ENCODE measurements at regions not wholly inside any gene's neighbourhood (a gene's known extent, or its start where the extent isn't known, plus 50 kb on each side); places are given as distances from the start of the nearest gene placed in this dataset.

GRCh38 chr13:103715335-103715734 lies 649.1 kb upstream of the SLC10A2 start:
- Histone ChIP-seq H3K27me3 (no peaks in the 10 kb centered on the region), H3K4me3 (no peak overlapping the region), H3K36me3 (replicated peaks in 1 of 2) (no peaks in the 10 kb centered on the region), H3K9me3 (replicated peaks in 1 of 3) (no peaks in the 10 kb centered on the region), H3K4me1 (replicated peaks in 1 of 2) (no peaks in the 10 kb centered on the region), H3K27ac (no peak overlapping the region)
- 82 to 92% (median 84%) methylated on average over 5 of the region's 5 CpGs for WGBS, 4 donors
- intact Hi-C loops (cut with DNase I), result no loop called here
- TF ChIP-seq POLR2A (IDR thresholded peaks at IDR 0.05) (no peak), CTCF (IDR thresholded peaks at IDR 0.05) (no peak)
- no peak for DNase-seq

- no peak for DNase-seq
- Histone ChIP-seq H3K36me3 (replicated peaks in 1 of 2) (no peaks in the 10 kb centered on the region), H3K27ac (no peak overlapping the region), H3K9me3 (replicated peaks in 1 of 3) (no peaks in the 10 kb centered on the region), H3K4me3 (no peak overlapping the region), H3K27me3 (no peaks in the 10 kb centered on the region), H3K4me1 (replicated peaks in 1 of 2) (no peaks in the 10 kb centered on the region)
- intact Hi-C loops (cut with DNase I), result no loop called here
- WGBS, 4 donors, result 89 to 97% (median 92%) methylated on average over 1 of the region's 1 CpG
- TF ChIP-seq POLR2A (IDR thresholded peaks at IDR 0.05) (no peak), CTCF (IDR thresholded peaks at IDR 0.05) (no peak)
These were observed 637.0 kb upstream of the SLC10A2 start for GRCh38 chr13:103703246-103703645.

- intact Hi-C loops (cut with DNase I), result no loop called here
- DNase-seq, result no peak
- Histone ChIP-seq H3K4me3 (no peak overlapping the region), H3K27ac (no peak overlapping the region), H3K9me3 (replicated peaks in 1 of 3) (no peaks in the 10 kb centered on the region), H3K36me3 (replicated peaks in 1 of 2) (no peaks in the 10 kb centered on the region), H3K27me3 (no peaks in the 10 kb centered on the region), H3K4me1 (replicated peaks in 1 of 2) (no peaks in the 10 kb centered on the region)
- 75 to 79% (median 77%) methylated on average over 5 of the region's 5 CpGs for WGBS, 4 donors
- TF ChIP-seq POLR2A (IDR thresholded peaks at IDR 0.05) (no peak), CTCF (IDR thresholded peaks at IDR 0.05) (no peak)
These were observed 631.8 kb upstream of the SLC10A2 start for GRCh38 chr13:103698000-103698399.

GRCh38 chr13:103695320-103695719 lies 629.1 kb upstream of the SLC10A2 start:
- Histone ChIP-seq H3K9me3 (replicated peaks in 1 of 3) (no peaks in the 10 kb centered on the region), H3K27ac (no peak overlapping the region), H3K27me3 (no peaks in the 10 kb centered on the region), H3K4me1 (replicated peaks in 1 of 2) (no peaks in the 10 kb centered on the region), H3K4me3 (no peak overlapping the region), H3K36me3 (replicated peaks in 1 of 2) (no peaks in the 10 kb centered on the region)
- TF ChIP-seq POLR2A (IDR thresholded peaks at IDR 0.05) (no peak), CTCF (IDR thresholded peaks at IDR 0.05) (no peak)
- intact Hi-C loops (cut with DNase I), result no loop called here
- 92 to 100% (median 95%) methylated on average over 2 of the region's 2 CpGs for WGBS, 4 donors
- no peak for DNase-seq
